Colonic mucosa (tissue), 4 donors: ENCODE measurements at regions not wholly inside any gene's neighbourhood (a gene's known extent, or its start where the extent isn't known, plus 50 kb on each side); places are given as distances from the start of the nearest gene placed in this dataset.

Source experiments
- DNase-seq: peaks from one replicate; pipeline ENCODE4 v3.0.0-alpha.2; 2020
- H3K27ac ChIP-seq: fragments of 200-600 bp; one replicate; pipeline ENCODE4 v1.8.0; 2021
- H3K27me3 ChIP-seq: fragments of 200-600 bp; one replicate; pipeline ENCODE4 v1.8.0; 2021
- H3K36me3 ChIP-seq: fragments of 200-600 bp; one replicate; pipeline ENCODE4 v1.8.0; 2021
- H3K4me1 ChIP-seq: fragments of 200-600 bp; one replicate; pipeline ENCODE4 v1.8.0; 2021; ENCODE audit warnings: mild to moderate bottlenecking
- H3K4me3 ChIP-seq: fragments of 200-600 bp; one replicate; pipeline ENCODE4 v1.8.0; 2021
- H3K9ac ChIP-seq, 2 donors: one replicate each; pipeline ENCODE4 v1.7.0; 2013; ENCODE audit warnings: control low read depth in 2 of 2, low read depth in 2 of 2, low read length in 2 of 2
- H3K9me3 ChIP-seq: fragments of 200-600 bp; one replicate; pipeline ENCODE4 v1.8.0; 2021
- CTCF ChIP-seq: fragments of 200-600 bp; IDR thresholded peaks from one replicate; pipeline ENCODE4 v1.8.0; 2022; ENCODE audit warnings: antibody characterized with exemption, mild to moderate bottlenecking
- intact Hi-C: fragments of 100-400 bp; cut with DNase I; formaldehyde crosslinking; loops from one replicate; pipeline ENCODE4 v1.14.1; 2022
- donor health status: healthy.
- donor health status: DM: no; HTN: no; CAD: no.
- donor health status: DM: no; HTN: no; CAD: no.

DNA sequence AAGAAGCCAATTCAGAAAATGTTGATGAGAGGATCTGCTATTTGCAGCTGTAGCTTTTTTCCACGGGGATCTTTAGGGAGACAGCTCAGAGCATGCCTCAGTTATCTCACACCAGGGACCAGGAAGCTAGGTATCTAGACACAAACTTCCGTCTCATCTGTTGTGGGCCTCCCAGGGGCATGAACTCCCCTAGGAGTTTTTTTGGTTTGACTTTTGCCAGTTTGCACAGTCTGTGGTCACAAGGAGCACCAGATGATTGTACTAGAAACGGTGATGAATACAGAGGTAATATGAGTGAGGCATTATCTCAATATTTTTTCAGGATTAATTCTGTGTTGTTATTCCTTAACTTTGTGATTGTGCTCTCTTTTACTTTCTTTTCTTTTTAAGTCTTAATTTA is 533.2 kb upstream of the SEMA6A start:
- DNase-seq, result no peak
- Histone ChIP-seq H3K4me3 (no peak overlapping the region), H3K9me3 (no peaks in the 10 kb centered on the region), H3K36me3 (no peaks in the 10 kb centered on the region), H3K4me1 (no peaks in the 10 kb centered on the region), H3K27ac (no peak overlapping the region), H3K9ac (no peak overlapping the region), H3K27me3 (no peaks in the 10 kb centered on the region)
- intact Hi-C loops, result no loop called here
- no peak for TF ChIP-seq CTCF

DNA sequence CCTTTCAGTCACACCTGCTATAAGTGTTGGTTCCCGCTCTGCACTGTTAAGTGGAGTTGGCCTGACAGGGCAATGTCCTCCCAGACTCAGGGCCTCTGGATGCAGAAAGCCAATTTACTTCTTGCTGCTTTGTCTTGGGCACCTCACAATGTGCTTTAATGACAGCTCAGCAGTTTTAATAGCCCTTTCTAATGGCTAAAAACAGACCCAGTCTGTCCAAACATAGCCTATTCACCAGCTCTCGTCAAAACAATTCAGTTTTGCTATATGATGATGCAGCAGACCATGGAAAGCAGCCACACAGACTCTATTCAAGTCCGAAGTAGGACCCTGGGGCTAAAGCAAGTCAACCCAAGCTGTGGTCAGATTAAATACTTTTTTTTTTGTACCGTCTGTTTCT is 529.1 kb upstream of the SEMA6A start:
- H3K4me3 ChIP-seq, result no peak overlapping the region
- no peak for DNase-seq
- H3K9me3 ChIP-seq, result no peaks in the 10 kb centered on the region
- intact Hi-C loops, result no loop called here
- no peaks in the 10 kb centered on the region for H3K4me1 ChIP-seq
- H3K27me3 ChIP-seq, result no peaks in the 10 kb centered on the region
- no peak overlapping the region for H3K9ac ChIP-seq
- H3K36me3 ChIP-seq, result no peaks in the 10 kb centered on the region
- no peak overlapping the region for H3K27ac ChIP-seq
- TF ChIP-seq CTCF, result no peak

GRCh38 chr5:117102591-117102990 is 528.0 kb upstream of the SEMA6A start:
- TF ChIP-seq CTCF, result no peak
- intact Hi-C loops, result no loop called here
- Histone ChIP-seq H3K36me3 (no peaks in the 10 kb centered on the region), H3K9ac (no peak overlapping the region), H3K9me3 (no peaks in the 10 kb centered on the region), H3K27ac (no peak overlapping the region), H3K4me1 (no peaks in the 10 kb centered on the region), H3K4me3 (no peak overlapping the region), H3K27me3 (no peaks in the 10 kb centered on the region)
- DNase-seq, result no peak

- Histone ChIP-seq H3K9ac (no peak overlapping the region), H3K9me3 (no peaks in the 10 kb centered on the region), H3K4me1 (no peaks in the 10 kb centered on the region), H3K4me3 (no peak overlapping the region), H3K36me3 (no peaks in the 10 kb centered on the region), H3K27me3 (no peaks in the 10 kb centered on the region), H3K27ac (no peak overlapping the region)
- DNase-seq, result no peak
- intact Hi-C loops, result no loop called here
- no peak for TF ChIP-seq CTCF
Measured at GRCh38 chr5:117100176-117100575, 525.6 kb upstream of the SEMA6A start.

- no peak overlapping the region for H3K27ac ChIP-seq
- no peak for DNase-seq
- no peaks in the 10 kb centered on the region for H3K9me3 ChIP-seq
- intact Hi-C loops, result no loop called here
- H3K9ac ChIP-seq, result no peak overlapping the region
- no peaks in the 10 kb centered on the region for H3K4me1 ChIP-seq
- no peak overlapping the region for H3K4me3 ChIP-seq
- no peaks in the 10 kb centered on the region for H3K36me3 ChIP-seq
- no peaks in the 10 kb centered on the region for H3K27me3 ChIP-seq
- TF ChIP-seq CTCF, result no peak
Measured at GRCh38 chr5:117098094-117098493, 523.5 kb upstream of the SEMA6A start.
